Umbilical cord (tissue), 1 donor: ENCODE measurements at regions not wholly inside any gene's neighbourhood (a gene's known extent, or its start where the extent isn't known, plus 50 kb on each side); places are given as distances from the start of the nearest gene placed in this dataset.
"Not testable (repeated sequence)": the region's sequence is repeated elsewhere in the genome, so short reads cannot be mapped to it uniquely, and the experiment has no call there.

Experiments
- DNase-seq: peaks from one replicate; pipeline ENCODE4 v3.0.0-alpha.2; 2015; ENCODE audit warnings: low spot score

DNA sequence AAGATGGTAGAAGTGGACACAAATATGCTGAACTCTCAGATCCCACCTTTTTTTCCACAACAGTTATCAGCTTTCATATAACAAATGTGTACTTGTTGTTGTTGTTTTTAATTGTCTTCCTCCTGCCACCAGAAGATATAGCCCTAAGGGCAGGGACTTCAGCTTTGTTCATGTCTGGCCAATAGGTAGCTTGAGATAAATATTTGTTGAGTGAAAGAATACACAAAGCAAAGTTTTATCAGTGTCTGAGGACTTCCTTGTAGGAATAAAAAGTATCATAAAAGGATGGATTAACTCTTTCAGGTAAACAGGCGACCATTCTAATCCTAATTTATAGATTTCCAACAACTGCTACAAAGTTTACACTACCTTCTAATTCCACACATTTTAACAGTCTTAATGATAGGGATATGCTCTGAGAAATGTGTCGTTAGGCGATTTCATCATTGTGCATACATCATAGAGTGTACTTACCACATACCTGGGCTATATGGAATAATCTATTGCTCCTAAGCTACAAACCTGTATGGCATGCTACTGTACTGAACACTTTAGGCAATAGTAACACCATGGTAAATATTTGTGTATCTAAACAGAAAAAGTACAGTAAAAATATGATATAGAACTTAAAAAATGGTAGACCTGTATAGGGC lies 186.1 kb downstream of the ATOH1 start:
- DNase-seq = no peak

DNA sequence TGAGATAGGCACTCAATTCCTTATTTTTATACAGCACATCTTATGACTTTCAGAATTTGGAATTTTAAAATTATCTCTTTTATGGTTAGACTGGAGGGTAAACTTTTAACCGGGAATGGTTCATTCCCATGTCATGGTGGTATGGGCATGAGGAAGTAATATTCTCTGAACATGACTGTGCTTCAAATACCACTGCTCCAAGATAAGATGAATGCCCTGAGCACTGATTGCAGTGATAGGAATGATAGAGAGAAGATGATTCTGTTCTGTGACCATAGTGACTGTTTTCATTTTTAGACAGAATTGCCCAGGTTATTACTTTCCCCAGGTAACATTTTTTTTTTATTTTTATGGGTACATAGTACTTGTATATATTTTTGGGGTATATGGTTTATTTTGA lies 187.4 kb downstream of the ATOH1 start:
- DNase-seq = no peak

DNA sequence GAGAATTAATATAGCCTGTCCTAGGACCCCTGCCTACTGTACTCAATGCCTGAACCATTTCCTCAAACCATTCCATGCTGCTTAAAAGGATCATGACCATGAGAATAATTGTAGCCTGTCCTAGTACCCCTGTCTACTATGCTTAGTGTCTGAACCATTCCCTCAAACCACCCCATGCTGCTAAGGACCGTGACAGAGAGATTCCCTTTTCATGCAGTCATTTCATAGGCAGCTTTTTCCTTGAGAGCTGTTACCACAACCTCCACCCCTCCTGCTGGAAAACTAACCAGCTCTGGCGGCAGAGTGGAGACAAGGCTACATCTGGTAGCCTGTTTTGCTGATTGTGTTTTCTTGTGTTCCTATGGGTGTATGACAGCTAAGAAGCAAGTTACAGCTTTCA lies 174.9 kb upstream of the SMARCAD1 start:
- DNase-seq = peak; percentile 2

DNA sequence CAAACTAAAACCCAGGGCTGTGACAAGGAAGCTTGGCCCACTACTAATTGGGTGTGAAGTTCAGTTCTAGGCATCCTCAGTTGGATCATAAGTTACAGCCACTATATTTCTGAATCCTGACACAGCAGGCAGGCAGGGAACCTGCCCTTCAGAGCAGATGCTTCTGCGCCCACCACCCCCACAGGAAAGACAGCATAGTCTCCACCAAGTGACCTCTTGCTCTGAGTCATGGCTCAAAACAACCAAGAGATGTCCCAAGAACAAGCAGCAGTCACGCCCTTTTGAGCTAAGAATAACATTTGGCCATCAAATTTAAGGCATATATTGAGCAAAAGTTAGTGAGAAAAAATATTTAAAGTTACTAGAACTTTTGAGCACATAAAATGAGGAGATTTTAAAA lies 170.7 kb upstream of the SMARCAD1 start:
- no peak for DNase-seq

DNA sequence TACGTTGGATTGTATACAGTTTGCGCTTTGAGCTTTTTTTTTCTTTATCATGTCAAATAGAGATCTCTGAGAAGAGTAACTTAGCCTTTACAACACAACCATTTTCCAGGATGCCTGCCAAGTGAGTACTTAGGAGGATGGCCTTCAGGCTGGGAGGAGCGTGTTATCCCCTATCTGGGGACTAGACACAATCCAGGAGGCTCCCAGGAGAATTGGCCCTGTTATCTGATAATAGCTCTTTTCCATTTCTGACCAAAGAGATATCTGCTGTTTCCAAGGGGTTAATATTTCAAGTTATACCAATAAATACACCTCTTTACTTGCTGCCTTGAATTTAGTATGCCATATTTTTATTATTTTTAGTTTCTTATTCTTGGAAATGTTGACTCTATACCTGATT lies 169.5 kb upstream of the SMARCAD1 start:
- DNase-seq = peak; percentile 23

DNA sequence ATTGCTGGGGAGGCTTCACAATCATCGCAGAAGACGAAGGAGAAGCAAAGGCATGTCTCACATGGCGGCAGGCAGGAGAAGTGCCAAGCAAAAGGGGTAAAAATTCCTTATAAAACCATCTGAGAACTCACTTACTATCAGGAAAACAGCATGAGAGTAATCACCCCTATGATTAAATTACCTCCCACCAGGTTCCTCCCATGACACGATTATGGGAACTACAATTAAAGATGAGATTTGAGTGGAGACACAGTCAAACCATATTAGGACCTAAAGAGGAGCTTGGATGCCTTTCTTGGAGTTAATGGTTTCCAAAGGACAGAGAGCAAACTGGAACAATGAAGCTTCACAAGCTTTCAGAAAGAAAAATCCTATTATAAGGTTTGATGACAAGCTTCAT lies 168.4 kb upstream of the SMARCAD1 start:
- DNase-seq = no peak

DNA sequence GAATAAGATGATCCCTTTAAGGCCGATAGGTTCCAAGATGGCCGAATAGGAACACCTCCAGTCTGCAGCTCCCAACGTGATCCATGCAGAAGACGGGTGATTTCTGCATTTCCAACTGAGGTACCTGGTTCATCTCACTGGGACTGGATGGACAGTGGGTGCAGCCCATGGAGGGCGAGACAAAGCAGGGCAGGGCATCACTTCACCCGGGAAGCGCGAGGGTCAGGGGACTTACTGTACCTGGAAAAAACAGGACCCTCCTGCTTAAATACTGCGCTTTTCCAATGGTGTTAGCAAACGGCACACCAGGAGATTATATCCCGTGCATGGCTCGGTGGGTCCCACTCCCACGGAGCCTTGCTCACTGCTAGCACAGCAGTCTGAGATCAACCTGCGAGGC lies 163.2 kb upstream of the SMARCAD1 start:
- DNase-seq = not testable (repeated sequence)

DNA sequence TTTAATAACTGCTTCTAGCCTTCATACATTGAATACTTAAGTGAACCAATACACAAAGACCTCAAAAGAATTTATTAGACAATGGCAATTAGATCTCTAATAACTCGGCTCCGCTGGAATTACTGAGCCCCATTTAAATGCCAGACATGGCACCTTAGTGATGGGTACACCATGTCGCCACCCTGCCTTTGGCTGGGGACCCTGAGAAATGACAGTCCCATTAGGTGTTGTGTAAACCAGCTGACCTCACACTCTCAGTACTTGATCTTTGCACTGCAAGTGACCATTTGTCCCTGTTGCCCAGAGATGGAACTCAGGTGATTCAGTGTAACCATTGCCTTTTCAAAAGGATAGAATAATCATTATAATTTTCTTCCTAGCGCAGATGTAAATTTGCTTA lies 144.6 kb upstream of the SMARCAD1 start:
- no peak for DNase-seq

DNA sequence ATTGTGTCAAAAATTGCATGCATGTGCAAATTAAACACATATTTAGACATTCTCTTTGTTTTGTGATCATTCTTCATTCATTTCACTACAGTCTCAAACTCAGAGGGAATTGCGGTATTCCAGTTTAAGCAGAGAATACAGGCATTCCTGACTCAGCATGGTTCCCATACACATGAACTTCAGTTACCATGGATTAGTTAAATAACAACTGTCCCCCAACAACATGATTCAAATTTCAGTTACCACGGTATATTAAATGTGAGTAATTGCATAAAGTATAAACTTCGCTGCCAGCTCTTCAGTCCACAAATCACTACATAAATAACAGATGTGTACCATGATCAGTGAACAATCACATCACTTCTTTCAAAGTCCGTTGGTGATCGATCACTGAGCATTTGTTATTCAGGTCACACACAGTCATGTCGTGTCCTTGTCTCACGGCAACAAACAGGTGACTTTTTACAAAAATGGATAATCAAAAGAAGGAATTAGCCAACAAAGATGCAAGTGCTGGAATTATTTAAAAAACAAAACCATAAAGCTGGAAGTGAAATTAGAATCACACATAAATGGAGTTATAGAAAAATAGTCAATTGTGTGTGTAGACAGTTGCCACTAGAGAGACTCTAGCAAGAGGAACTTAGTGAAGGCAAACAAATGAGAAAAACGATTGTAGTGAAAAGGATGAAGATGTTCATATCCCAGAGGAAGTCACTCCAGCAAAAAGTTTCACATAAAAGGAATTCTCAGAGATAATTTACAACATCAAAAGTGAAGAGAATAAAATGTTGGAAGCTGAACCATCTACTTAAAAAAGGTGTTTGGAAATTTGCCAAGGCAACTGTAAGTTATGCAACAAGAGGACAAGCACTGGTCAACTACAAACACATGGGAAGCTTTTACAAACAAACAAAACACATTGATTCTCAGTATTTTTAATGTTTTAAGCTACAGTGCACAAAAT lies 138.6 kb upstream of the SMARCAD1 start:
- DNase-seq = no peak

DNA sequence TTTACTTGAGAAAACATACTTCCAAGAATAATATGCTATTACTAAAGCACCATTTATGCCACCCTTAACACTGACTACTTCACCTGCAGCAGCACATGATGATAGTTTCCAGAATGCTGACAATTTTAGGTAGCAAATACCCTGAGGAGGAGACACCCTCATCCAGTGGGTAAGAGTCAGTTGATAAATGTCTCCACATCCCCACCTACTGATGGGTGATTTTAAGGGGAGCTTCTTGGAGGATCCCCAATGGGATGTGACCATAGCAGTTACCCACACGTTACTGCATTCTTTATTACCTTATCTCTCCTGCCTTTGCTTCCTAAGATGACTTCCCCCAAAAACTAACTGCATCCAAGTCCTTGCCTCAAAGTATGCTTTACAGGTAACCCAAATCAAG lies 131.2 kb upstream of the SMARCAD1 start:
- DNase-seq = no peak

DNA sequence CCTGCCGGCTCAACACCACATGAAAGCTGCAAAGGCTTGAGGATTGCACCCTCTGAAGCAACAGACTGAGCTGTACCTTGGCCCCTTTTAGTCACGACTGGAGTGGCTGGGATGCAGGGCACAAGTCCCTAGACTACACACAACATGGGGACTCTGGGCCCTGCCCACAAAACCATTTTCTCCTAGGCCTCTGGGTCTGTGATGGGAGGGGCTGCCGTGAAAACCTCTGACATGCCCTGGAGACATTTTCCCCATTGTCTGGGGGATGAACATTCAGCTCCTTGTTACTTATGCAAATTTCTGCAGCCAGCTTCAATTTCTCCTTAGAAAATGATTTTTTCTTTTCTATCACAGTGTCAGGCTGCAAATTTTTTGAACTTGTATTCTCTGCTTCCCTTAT lies 123.5 kb upstream of the SMARCAD1 start:
- DNase-seq = no peak

DNA sequence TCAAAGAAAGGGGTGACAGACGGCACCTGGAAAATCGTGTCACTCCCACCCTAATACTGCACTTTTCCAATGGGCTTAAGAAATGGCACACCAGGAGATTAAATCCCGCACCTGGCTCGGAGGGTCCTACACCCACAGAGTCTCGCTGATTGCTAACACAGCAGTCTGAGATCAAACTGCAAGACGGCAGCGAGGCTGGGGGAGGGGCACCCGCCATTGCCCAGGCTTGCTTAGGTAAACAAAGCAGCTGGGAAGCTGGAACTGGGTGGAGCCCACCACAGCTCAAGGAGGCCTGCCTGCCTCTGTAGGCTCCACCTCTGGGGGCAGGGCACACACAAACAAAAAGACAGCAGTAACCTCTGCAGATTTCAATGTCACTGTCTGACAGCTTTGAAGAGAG lies 108.5 kb upstream of the SMARCAD1 start:
- DNase-seq = not testable (repeated sequence)

DNA sequence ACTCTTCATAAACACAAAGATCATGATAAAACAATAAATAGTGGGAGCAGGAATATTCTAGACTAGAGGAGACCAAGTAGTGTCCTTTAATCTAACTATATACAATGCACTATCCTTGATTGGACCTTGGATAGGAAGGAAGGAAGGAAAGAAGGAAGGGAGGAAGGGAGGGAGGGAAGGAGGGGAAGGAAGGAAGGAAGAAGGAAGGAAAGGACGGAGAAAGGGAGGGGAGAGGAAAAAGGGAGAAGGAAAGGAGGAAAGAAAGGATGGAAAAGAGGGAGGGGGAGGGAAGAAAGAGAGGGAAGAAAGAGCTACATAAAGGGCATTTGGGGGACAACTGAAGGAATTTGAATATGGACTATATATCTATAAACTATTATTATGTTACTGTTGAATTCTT lies 95.0 kb upstream of the SMARCAD1 start:
- no peak for DNase-seq

DNA sequence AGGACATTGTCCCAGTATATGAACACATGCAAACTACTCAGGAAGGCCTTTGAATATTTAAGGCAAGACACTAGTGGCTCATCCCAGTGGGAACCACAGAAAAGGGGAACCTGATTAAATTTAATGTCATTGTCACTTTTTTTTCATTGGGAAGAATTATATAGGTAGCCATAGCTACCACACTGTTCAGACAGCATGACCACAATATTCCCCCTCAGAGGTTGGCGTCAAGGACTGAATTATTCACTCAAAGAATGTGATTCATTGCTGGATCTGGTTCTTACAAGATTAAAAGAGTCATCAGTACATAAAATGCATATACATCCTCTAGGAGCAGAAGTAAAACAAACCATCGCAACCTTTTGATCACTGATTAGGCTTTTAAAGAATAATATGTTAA lies 92.0 kb upstream of the SMARCAD1 start:
- no peak for DNase-seq

DNA sequence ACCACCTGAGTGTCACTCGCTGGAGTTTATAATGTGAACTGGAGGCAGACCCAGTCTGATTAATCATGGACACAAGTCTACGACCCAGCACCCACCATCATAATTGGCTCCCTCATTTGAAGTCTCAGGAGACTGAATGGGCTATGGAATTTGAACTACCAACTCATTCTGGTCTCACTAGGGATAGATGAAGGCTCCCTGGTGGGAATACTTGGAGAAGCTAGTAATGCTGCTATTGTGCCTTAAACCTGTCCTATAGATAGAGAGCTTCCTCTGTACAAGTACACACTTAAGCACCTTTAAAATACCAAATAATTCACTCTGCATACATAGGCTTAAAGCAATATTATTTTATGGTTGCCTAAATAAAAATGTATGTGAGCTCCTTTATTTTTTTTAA lies 90.8 kb upstream of the SMARCAD1 start:
- no peak for DNase-seq

DNA sequence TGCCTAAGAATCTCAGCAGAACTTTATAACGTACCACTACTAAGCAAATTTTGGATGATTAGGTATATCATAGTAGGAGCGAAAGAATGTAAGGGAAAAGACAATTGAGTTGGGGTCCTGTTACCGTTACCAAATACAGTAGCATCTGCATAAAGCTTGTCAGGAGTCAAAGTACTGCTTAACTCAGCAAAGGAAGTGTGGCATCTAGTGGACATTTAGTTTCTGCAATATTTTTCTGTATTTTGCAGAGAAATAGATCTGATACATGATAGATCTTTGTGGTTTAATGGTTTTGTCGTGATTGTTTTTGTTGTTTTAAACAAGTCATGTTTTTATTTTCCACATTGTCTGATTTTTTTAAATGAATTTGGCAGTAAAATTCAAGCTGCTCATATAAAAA lies 81.0 kb upstream of the SMARCAD1 start:
- DNase-seq = peak; percentile 6

DNA sequence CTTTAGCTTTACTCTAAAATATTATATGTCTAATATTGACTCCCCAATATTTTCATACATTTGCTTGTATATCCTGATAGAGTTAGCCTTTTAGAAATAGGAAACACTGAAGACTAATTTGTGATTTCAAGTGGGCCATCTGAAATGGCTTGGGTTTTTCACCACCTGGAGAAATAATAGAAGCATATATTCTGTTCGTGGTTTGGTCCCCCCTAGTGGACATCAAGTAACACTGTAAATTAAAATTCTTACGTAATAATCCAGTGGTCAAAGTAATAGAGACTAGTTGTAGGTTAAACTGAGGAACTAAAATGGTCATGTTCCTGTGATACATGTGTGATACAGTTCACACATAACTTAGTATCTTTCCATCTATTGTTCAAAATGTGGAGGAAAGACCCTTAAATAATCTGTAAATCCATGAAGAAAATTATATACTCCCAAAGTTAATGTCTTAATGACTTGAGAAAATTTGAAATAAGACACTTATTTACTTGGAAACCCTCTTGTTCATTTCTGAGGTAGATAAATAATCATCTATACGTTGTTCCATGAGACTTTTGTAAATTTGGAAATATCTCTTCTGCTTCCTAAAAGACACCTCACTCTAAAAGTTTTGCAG lies 79.8 kb upstream of the SMARCAD1 start:
- DNase-seq = peak; percentile 4

DNA sequence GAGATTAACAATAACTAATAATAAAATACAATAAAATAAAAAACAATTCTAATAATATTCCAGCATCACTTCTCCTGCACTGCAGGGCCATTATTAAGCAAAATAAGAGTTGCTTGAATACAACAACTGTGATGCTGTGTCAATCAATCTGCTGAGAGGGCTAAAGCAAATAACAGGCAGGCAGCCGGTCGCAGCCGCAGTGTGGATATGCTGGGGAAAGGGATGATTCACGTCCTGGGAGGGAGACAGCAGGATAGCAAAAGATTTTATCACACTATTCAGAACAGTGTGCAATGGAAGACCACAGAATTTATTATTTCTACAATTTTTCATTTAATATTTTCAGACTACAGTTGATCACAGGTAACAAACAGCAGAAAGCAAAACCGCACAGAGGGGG lies 76.5 kb upstream of the SMARCAD1 start:
- no peak for DNase-seq

DNA sequence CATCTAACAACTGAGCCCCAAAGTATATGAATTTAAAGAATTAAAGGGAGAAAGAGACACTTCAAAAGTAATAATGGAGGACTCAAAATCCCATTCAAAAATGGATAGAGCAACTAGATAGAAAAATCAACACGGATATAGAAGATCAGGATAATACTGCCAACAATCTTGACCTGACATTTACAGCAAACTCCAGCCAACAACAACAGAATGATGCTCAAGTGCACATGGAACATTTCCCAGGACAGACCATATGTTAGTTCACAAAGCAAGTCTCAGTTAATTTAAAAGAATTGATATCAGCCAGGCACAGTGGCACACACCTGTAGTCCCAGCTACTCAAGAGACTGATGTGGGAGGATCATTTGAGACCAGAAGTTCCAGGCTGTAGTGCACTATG lies 72.0 kb upstream of the SMARCAD1 start:
- no peak for DNase-seq

DNA sequence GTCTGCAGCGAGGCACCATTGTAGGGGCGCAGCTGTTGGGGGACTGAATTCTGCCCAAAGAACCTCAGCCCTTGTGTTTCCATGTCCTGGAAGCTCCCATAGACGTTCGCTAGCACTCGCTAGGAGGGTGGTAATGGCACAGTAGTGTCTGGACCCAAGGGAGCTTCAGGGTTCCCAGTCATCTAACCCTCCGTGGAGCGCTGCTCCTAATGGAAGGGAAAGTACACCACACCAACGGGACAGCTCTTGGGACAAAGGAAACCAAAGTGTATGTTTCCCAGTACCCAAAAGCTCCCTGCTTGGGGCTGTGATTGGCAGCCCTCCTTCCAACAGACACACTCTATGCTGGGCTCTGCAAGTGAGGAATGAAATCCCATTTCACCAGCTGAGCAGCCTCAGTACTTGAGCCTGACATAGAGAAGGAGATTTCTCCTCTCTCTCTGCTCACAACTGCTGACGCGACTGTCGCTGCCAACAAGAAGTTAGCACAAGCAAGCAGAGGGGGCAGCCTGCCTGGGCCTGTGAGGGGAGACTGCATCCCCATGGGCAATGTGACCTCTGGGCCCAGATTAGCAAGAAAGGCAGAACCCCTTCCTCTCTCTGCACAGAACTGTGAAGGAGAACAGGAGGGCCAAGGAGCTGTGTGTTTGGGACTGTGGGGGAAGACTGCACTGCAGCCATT lies 67.6 kb upstream of the SMARCAD1 start:
- no peak for DNase-seq

DNA sequence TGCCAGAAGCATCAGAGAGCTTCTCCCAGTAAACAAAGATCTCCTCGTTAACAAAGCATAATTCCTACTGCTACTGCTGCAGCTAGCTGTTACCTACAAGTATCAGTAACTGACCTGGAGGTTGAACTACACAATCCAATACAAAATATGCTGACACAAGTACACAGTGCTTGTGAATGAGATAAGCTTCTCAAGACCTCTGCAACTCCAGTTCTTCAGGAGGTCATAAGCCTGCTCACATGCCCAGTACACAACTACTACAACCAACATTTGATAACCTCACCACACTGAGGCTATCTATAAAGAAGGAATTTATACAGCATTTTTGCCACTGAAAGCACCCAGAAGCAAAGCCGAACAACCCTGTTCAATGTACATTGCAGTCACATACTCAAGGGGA lies 66.7 kb upstream of the SMARCAD1 start:
- DNase-seq = no peak

DNA sequence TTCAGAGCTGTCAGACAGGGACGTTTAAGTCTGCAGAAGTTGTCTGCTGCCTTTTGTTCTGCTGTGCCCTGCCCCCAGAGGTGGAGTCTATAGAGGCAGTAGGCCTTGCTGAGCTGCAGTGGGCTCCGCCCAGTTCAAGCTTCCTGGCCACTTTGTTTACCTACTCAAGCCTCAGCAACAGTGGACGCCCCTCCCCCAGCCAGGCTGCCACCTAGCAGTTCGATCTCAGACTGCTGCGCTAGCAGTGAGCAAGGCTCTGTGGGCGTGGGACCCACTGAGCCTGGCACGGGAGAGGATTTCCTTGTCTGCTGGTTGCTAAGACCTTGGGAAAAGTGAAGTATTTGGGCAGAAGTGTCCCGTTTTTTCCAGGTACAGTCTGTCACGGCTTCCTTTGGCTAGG lies 59.6 kb upstream of the SMARCAD1 start:
- DNase-seq = not testable (repeated sequence)
